ENCODE measurements at regions not wholly inside any gene's neighbourhood (a gene's known extent, or its start where the extent isn't known, plus 50 kb on each side); places are given as distances from the start of the nearest gene placed in this dataset.

DNA sequence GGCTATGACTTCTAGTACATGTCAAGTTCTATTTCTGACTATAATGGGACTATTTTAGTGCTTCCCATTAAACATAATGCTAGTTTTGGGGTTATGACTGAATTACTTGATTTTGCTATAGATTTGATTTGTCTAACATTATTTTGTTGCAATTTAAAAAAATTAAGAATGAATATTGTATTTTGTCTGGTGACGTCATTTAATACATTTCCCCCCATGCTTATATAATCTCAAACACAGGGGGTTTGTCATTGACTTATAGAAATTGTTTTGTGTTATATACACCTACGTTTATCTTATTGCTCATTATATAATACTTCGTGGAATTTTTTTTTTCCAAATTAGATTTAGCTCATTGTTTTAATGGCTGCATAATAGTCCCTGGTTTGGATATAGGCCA, 270.3 kb upstream of the VLDLR start:
- in situ Hi-C loops (cut with MboI; ENCODE audit: low sequenced_read_pairs): no loop called here

GRCh38 chr9:2354216-2354615, 267.4 kb upstream of the VLDLR start:
- in situ Hi-C loops (cut with MboI; ENCODE audit: low sequenced_read_pairs): no loop called here

DNA sequence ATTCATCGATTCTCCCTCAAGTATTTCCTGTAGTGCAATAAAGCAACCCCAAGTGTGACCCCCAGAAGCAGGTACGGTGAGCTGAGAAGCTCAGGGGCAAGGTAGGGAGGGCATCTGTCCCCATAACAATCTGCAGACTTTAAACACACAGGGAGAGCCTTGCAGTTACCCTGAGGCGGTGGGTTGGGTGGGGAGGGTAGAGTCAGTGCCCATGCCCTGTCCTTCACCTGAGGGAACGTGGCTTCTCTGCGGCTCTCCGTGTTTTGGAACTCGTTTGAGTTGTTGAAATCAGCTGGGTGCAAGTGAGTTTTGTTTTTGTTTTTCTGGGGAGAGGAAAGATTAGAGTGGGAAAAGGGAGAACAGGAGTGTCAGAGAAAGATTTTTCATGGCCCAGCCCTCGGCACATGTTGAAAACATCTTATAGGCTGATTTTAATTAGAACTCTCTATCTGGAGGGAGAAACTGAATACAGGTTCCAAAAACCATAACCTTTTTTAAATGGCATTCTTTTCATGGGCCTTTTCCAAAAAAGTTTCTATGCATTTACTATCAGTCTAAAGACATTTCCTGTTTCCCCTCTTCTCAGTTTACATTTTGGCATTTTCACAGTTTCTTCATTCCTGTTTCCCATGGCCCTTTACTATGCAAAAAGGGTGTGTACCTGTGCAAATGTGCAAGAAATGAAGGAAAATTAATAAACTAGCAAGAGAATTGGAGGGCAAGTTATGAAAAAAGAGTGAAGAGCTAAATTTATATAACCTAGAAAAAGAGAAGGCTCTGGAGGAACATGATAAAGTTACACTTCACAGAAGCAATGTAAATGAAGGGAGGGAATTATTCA, 266.5 kb upstream of the VLDLR start:
- in situ Hi-C loops (cut with MboI; ENCODE audit: low sequenced_read_pairs): no loop called here

- in situ Hi-C loops (cut with MboI; ENCODE audit: low sequenced_read_pairs): no loop called here
Observed at GRCh38 chr9:2355697-2355983, 265.9 kb upstream of the VLDLR start.

DNA sequence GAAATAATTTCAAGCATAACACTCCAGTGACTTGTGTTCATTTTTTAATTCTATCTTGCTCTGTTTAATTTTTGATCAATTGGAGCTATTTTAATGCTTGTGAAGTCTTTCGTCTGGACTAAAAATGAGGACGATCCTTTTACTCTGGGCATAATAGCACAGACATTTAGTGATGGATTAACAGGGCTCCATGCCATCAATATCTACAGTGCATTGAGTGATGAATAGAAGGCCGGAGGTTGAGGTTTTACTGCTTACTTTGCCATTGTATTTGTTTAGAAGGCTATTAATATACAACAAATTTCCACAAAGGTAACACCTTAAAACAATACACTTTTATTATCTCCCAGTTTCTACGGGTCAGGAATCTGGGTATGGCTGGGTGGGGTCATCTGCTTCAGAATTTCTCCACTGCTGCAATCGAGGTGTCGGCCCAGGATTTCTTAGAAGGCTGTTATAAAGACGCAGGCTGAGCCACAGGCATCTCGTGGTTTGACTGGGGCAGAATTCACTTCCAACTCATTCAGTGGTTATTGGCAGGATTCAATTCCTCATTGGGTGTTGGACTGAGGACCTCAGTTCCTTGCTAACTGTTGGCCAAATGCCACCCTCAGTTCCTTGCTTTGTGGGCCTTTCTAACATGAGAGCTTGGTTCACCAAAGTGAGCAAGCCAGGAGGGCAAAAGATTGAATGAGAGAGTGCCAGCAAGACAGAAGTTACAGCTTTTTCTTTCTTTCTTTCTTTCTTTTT, 265.4 kb upstream of the VLDLR start:
- in situ Hi-C loops (cut with MboI; ENCODE audit: low sequenced_read_pairs): no loop called here

- in situ Hi-C loops (cut with MboI; ENCODE audit: low sequenced_read_pairs): no loop called here
Observed at GRCh38 chr9:2359891-2360471, 261.6 kb upstream of the VLDLR start.

DNA sequence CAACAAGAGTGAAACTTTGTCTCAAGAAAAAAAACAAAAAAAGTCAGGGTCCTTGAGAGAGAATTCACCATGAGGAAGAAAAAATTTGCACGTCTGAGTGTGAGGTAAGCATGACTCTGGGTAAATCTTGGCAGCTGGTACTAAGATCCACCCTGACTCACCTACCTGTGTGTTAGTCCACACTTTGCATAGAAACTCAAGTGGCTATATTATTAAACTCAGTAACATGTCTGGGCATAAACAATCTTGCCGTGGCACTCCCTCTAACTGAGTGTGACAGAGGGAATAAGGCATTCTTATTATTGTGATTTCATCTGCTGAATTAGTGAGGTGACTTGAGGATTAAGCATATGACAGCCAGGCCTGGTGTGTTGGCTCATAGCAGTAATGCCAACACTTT, 259.4 kb upstream of the VLDLR start:
- in situ Hi-C loops (cut with MboI; ENCODE audit: low sequenced_read_pairs): no loop called here

DNA sequence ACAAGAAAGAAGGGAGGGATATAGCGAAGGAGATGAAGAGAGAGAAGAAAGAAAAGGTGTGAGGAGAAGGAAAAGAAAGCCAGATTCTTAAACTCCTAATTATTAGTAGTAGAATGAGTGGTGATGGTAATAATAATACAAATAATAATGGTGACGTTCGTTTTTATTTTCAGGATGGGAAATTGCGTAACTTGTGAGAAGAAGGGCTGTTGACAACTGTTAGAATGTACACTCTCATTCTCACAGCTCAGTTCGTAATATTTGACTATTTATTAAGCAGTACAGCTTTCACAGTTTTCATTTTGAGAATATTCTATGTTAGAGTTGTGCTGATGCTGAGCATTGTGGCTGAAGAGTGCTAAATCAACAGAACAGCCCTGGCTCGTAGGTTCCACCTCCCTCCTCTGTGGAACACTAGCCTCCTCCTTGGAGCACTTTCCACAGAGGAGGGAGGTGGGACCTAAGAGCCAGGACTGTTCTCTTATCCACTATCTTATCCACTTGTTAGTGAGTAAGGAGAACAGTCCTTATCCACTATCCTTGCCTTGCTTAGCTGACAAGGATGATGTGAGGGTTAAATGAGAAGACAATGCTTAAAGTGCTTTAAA, 258.3 kb upstream of the VLDLR start:
- in situ Hi-C loops (cut with MboI; ENCODE audit: low sequenced_read_pairs): no loop called here

DNA sequence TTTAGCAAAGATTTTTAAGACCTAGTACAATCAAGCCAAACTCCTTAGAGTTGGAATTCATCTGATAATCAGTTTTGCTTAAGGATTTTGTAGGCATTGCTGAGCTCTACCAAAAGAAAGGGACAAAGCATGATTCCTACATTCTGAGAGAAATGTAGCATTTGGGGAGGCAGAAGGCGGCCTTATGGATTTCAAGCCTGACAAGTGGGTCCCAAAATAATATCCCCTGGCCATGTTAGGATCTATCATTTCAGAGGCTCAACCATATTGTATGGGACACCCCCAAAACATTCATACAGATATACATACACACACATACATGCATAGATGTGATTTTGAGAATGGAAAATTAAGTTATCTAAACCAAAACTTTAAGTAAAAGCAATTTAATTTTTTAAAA, 257.8 kb upstream of the VLDLR start:
- in situ Hi-C loops (cut with MboI; ENCODE audit: low sequenced_read_pairs): no loop called here

- in situ Hi-C loops (cut with MboI; ENCODE audit: low sequenced_read_pairs): no loop called here
Observed at GRCh38 chr9:2367970-2368369, 253.6 kb upstream of the VLDLR start.

GRCh38 chr9:2373648-2374047, 247.9 kb upstream of the VLDLR start:
- in situ Hi-C loops (cut with MboI; ENCODE audit: low sequenced_read_pairs): no loop called here

GRCh38 chr9:2375114-2375513, 246.5 kb upstream of the VLDLR start:
- in situ Hi-C loops (cut with MboI; ENCODE audit: low sequenced_read_pairs): no loop called here

DNA sequence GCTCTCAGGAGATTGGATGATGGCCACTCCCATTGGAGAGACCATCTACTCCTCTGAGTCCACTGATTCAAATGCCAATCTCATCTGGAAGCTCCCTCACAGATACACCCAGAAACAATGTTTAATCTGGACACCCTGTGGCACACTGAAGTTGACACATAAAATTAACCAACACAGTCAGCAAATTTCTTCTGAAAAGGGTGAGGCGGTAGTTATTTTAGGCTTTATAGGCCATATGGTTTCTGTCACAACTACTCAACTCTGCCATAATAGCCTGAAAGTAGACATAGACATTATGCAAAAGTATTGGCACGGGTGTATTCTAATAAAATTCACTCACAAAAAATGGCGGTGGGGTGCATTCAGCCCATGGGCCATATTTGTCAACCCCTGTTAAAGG, 244.5 kb upstream of the VLDLR start:
- in situ Hi-C loops (cut with MboI; ENCODE audit: low sequenced_read_pairs): no loop called here

DNA sequence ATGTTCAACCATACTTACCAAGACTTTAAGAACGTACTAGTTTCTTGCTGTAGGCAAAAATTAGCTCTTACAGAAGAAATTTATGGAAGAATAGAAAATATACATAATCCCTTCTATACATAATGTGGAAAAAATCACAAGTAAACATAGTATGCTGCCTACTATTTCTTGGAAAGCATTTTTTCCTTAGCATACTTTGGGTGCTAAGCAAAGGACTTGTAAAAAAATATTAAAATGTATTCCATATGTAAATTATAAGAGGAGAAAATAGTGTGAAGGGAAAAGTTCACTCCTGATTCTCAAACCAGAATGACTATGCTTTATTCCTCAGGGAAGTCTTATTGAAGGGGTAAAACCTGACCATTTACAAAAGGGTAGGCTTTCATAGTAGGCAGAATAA, 243.8 kb upstream of the VLDLR start:
- in situ Hi-C loops (cut with MboI; ENCODE audit: low sequenced_read_pairs): no loop called here

GRCh38 chr9:2378266-2378665, 243.3 kb upstream of the VLDLR start:
- in situ Hi-C loops (cut with MboI; ENCODE audit: low sequenced_read_pairs): no loop called here

DNA sequence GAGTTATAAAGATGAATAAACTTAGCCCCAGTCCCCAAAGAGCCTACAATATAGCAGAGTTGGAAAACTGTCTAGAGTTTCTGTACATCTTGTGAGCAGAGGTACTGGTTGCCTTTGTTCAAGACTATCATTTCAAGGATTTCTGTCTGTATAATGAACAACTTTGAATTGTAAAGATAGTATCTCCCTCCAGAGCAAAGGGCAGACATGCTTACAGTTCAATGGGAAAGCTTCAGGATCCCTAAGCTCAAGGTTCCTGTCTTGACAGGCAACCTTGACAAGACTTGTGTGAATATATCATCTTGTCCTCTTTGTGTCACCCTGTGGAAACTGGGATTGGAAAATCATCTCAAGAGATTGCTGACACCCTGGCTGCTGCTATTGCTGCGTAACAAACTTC, 242.8 kb upstream of the VLDLR start:
- in situ Hi-C loops (cut with MboI; ENCODE audit: low sequenced_read_pairs): no loop called here

- in situ Hi-C loops (cut with MboI; ENCODE audit: low sequenced_read_pairs): no loop called here
Observed at GRCh38 chr9:2384741-2385140, 236.8 kb upstream of the VLDLR start.

- in situ Hi-C loops (cut with MboI; ENCODE audit: low sequenced_read_pairs): no loop called here
Observed at GRCh38 chr9:2385746-2386145, 235.8 kb upstream of the VLDLR start.

DNA sequence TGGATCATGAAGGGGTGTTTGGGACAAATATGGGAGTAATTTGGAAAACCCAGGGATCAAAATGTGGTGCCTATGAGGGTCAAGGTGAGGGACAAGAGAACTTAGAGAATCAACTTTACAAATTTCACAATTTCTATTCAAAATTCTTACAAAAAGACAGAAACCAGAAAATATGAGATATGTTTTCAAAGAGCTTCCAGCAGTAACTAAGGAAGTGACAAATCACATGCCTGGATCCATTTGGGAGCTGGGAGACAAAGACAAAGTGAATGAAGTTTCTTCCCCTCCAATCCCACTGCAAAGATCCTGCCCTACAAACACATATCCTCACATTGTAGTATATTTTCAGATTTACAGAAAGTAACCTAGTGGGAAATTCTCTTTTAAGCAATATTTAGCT, 235.0 kb upstream of the VLDLR start:
- in situ Hi-C loops (cut with MboI; ENCODE audit: low sequenced_read_pairs): no loop called here

DNA sequence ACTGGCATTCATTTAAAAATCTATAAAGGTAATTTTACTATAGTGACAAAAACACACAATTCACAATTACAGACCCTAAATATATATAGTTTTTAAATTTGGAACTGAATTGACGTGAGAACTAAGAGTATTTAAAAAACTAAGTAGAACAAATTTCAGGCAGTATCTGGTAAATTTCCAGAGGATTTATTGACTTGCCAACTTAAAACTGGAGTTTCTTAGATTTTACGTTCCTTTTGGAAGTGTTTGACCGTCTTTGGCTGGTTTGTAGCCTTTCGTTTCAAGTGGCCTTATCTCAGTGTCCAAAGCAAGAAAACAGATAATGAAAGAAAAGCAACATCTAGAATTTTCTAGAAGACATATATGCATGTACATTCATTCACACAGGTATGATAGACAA, 234.4 kb upstream of the VLDLR start:
- in situ Hi-C loops (cut with MboI; ENCODE audit: low sequenced_read_pairs): no loop called here

DNA sequence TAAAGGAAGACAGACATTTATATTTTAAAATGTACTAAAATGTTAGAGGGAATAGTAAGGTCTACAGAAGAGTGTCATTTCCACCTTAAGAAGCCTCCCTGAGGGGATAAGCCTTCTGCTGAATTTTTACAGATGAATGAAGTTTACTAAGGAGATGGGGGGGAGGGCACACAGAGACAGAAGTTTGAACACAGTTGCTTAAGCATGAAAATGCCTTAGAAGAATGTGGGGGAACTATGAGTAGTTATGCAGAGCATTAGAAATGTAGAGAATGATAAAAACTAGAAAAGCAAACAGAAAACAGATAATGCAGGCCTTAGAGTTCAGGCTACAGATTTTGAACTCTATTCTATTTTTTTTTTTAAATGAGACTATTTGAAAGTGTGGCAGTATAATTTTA, 232.2 kb upstream of the VLDLR start:
- in situ Hi-C loops (cut with MboI; ENCODE audit: low sequenced_read_pairs): no loop called here

- in situ Hi-C loops (cut with MboI; ENCODE audit: low sequenced_read_pairs): no loop called here
Observed at GRCh38 chr9:2390028-2390427, 231.6 kb upstream of the VLDLR start.
